ENCODE measurements at regions not wholly inside any gene's neighbourhood (a gene's known extent, or its start where the extent isn't known, plus 50 kb on each side); places are given as distances from the start of the nearest gene placed in this dataset. TPM values are rescaled to one million over a fixed set of nuclear protein-coding genes. Genes with fewer than 3 reads are reported as not detected.

DNA sequence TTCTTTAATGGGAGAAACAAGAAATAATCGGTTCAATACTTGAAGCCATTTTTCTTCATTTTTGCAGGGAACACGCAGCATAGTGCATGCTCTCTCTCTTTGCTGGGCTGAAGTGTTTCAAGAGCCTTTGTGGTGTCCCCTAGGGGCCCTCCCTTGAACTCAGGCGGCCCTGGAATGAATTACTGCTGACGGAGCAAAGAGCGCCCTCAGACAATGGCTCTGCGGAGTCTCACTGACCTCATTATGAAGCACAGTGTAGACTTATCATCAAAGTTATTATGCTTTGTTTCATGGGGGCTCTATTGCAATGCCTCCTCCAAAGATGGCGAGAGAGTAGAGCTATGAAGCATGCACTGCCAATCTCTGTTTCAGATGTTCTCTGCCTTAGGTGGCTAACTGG, 64.8 kb upstream of the ADCY2 start:
- H3K4me1 Mint-ChIP-seq (ENCODE audit: unreplicated experiment): no peaks in the 10 kb centered on the region
- no peak overlapping the region for H3K27ac Mint-ChIP-seq (ENCODE audit: unreplicated experiment)
- no peak for DNase-seq (ENCODE audit: extremely low spot score, unreplicated experiment)
- H3K4me3 Mint-ChIP-seq (ENCODE audit: unreplicated experiment): no peak overlapping the region
- peaks cover 37% of the 10 kb centered on the region for H3K9me3 Mint-ChIP-seq (ENCODE audit: unreplicated experiment)
- H3K27me3 Mint-ChIP-seq (ENCODE audit: unreplicated experiment): no peaks in the 10 kb centered on the region
- TF ChIP-seq, protein P1, sequence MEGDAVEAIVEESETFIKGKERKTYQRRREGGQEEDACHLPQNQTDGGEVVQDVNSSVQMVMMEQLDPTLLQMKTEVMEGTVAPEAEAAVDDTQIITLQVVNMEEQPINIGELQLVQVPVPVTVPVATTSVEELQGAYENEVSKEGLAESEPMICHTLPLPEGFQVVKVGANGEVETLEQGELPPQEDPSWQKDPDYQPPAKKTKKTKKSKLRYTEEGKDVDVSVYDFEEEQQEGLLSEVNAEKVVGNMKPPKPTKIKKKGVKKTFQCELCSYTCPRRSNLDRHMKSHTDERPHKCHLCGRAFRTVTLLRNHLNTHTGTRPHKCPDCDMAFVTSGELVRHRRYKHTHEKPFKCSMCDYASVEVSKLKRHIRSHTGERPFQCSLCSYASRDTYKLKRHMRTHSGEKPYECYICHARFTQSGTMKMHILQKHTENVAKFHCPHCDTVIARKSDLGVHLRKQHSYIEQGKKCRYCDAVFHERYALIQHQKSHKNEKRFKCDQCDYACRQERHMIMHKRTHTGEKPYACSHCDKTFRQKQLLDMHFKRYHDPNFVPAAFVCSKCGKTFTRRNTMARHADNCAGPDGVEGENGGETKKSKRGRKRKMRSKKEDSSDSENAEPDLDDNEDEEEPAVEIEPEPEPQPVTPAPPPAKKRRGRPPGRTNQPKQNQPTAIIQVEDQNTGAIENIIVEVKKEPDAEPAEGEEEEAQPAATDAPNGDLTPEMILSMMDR (IDR thresholded peaks at IDR 0.05): no peak
- no peaks in the 10 kb centered on the region for H3K36me3 Mint-ChIP-seq (ENCODE audit: unreplicated experiment)

Small RNA genes in the stretch of these regions (microRNA-seq; reads per million reads assigned to microRNA genes)
- gene MIR4278 (ENCODE audit: unreplicated experiment): not detected
